ENCODE measurements at regions not wholly inside any gene's neighbourhood (a gene's known extent, or its start where the extent isn't known, plus 50 kb on each side); places are given as distances from the start of the nearest gene placed in this dataset.

DNA sequence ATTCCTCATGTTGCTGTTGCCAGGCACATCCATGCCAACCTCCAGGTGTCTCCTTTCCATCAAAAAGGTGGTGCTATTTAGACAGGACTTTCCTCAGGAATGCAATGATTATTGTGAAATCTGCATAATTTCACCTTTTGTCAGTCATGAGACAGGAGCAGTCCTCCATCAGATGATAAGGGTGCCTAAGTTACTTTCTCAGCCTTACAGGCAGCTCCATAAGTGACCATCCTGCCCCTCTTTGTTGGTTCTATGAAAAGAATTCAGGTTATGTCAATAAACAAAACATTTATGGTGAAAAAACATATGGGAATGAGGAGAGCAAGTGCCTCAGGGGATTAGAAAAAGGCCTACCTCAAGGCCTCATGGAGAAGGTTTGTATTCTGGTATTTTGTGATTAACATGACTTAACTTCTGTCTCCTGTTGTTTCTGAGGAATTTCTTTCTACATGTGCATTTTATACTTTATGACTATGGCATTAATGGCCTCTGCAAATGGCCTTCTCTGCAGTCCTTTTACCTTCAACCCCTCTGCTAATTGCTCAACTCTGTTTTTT, 110.3 kb upstream of the DIAPH3 start:
- Histone ChIP-seq H3K4ac (replicated peaks; ENCODE audit: insufficient read length, low read depth, low read length) (no peak overlapping the region), H3K27me3 (replicated peaks in 1 of 4; ENCODE audit: control insufficient read depth in 3 of 4, extremely low read depth in 1 of 4, insufficient read depth in 3 of 4, low read length in 3 of 4) (no peaks in the 10 kb centered on the region), H3K79me2 (ENCODE audit: control insufficient read depth in 1 of 2, insufficient read depth in 2 of 2, low read length in 2 of 2) (no peaks in the 10 kb centered on the region), H3K9me3 (ENCODE audit: insufficient read depth in 2 of 2, low read depth in 1 of 2, low read length in 1 of 2) (no peaks in the 10 kb centered on the region), H2AK5ac (ENCODE audit: low read depth, low read length) (no peak overlapping the region), H2BK120ac (replicated peaks; ENCODE audit: low read depth, low read length) (no peak overlapping the region), H3K79me1 (ENCODE audit: low read depth, low read length) (no peaks in the 10 kb centered on the region), H3K23me2 (ENCODE audit: low read depth, low read length) (no peaks in the 10 kb centered on the region; the same call in 1 of the 2 replicates), H3K36me3 (ENCODE audit: control insufficient read depth in 2 of 4, insufficient read depth in 4 of 4, low read length in 3 of 4) (no peaks in the 10 kb centered on the region), H3K14ac (ENCODE audit: insufficient read length) (no peak overlapping the region), H2BK20ac (ENCODE audit: low read length) (no peak overlapping the region), H3K18ac (ENCODE audit: extremely low read depth, low read length) (no peak overlapping the region), H3K4me2 (ENCODE audit: insufficient read depth in 1 of 2, low read depth in 2 of 2, low read length in 2 of 2) (no peak overlapping the region), H4K8ac (ENCODE audit: extremely low read depth, insufficient read depth, low read length) (no peak overlapping the region), H2BK15ac (ENCODE audit: low read length) (no peak overlapping the region), H2BK12ac (ENCODE audit: low read depth, low read length) (no peak overlapping the region), H2AFZ (ENCODE audit: low read length) (no peak overlapping the region), H3K9ac (replicated peaks in 1 of 4; ENCODE audit: extremely low read depth in 1 of 4, low read depth in 3 of 4, low read length in 3 of 4) (no peak overlapping the region), H2BK5ac (ENCODE audit: low read depth, low read length) (no peak overlapping the region), H4K5ac (ENCODE audit: insufficient read length, low read depth, low read length) (no peak overlapping the region), H3K23ac (ENCODE audit: insufficient read length) (no peak overlapping the region), H4K20me1 (replicated peaks in 1 of 2; ENCODE audit: control insufficient read depth in 1 of 2, insufficient read depth in 2 of 2, low read length in 2 of 2) (no peaks in the 10 kb centered on the region), H4K91ac (replicated peaks; ENCODE audit: insufficient read length, low read length) (no peak overlapping the region), H3K4me1 (replicated peaks in 1 of 4; ENCODE audit: control insufficient read depth in 3 of 4, insufficient read depth in 4 of 4, low read length in 3 of 4) (peaks cover 0 to 5% (median 0%) of the 10 kb centered on the region in 4 experiments; a peak in 1 of 7 replicates), H3K56ac (replicated peaks; ENCODE audit: insufficient read length, low read depth, low read length) (no peak overlapping the region), H3K27ac (ENCODE audit: low read depth, low read length) (no peak overlapping the region), H3K4me3 (ENCODE audit: extremely low read depth in 1 of 4, insufficient read depth in 2 of 4, low read depth in 3 of 4, low read length in 4 of 4) (no peak overlapping the region)
- TF ChIP-seq SP4 (IDR thresholded peaks at IDR 0.05; ENCODE audit: low read length) = no peak
- no peak for TF ChIP-seq TEAD4 (IDR thresholded peaks at IDR 0.05; ENCODE audit: low read depth, low read length)
- TF ChIP-seq, protein P1, sequence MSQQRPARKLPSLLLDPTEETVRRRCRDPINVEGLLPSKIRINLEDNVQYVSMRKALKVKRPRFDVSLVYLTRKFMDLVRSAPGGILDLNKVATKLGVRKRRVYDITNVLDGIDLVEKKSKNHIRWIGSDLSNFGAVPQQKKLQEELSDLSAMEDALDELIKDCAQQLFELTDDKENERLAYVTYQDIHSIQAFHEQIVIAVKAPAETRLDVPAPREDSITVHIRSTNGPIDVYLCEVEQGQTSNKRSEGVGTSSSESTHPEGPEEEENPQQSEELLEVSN (IDR thresholded peaks at IDR 0.05) = no peak
- ChIA-PET POLR2A (ENCODE audit: partially characterized antibody) (no interaction called here), CTCF (ENCODE audit: partially characterized antibody) (no interaction called here)
- DNase-seq (ENCODE audit: low read depth in 1 of 2, low spot score in 2 of 2) (no peak), FAIRE-seq (no peak)
